ENCODE measurements at regions not wholly inside any gene's neighbourhood (a gene's known extent, or its start where the extent isn't known, plus 50 kb on each side); places are given as distances from the start of the nearest gene placed in this dataset.

DNA sequence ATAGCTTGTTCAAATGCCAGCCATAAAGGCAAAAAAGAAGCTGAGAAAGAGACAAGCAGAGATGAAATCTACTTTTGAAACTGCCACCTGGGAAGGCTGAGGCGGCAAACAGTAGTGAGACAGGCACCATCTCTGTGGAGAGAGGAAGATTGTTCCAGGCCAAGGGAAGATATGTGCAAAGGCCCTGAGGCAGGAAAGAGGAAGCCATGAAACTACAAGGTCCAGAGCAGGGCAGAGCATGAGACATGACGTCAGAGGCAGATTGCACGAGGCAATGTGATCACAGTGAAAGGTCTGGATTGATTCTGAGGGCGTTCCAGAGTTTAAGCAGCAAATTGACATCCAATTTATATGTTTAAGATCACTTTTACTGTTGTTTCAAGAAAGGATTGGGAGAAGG is 226.1 kb downstream of the QDPR start:
- intact Hi-C loops (cut with DNase I): no loop called here
- TF ChIP-seq, protein P1, sequence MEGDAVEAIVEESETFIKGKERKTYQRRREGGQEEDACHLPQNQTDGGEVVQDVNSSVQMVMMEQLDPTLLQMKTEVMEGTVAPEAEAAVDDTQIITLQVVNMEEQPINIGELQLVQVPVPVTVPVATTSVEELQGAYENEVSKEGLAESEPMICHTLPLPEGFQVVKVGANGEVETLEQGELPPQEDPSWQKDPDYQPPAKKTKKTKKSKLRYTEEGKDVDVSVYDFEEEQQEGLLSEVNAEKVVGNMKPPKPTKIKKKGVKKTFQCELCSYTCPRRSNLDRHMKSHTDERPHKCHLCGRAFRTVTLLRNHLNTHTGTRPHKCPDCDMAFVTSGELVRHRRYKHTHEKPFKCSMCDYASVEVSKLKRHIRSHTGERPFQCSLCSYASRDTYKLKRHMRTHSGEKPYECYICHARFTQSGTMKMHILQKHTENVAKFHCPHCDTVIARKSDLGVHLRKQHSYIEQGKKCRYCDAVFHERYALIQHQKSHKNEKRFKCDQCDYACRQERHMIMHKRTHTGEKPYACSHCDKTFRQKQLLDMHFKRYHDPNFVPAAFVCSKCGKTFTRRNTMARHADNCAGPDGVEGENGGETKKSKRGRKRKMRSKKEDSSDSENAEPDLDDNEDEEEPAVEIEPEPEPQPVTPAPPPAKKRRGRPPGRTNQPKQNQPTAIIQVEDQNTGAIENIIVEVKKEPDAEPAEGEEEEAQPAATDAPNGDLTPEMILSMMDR (IDR thresholded peaks at IDR 0.05): no peak
- H3K4me3 ChIP-seq: no peak overlapping the region
- DNase-seq (no peak), ATAC-seq (no peak)
- H3K9me3 ChIP-seq: no peaks in the 10 kb centered on the region
- no peaks in the 10 kb centered on the region for H3K4me1 ChIP-seq
- H3K27ac ChIP-seq: no peak overlapping the region
- H3K27me3 ChIP-seq: no peaks in the 10 kb centered on the region
- H3K36me3 ChIP-seq: no peaks in the 10 kb centered on the region

DNA sequence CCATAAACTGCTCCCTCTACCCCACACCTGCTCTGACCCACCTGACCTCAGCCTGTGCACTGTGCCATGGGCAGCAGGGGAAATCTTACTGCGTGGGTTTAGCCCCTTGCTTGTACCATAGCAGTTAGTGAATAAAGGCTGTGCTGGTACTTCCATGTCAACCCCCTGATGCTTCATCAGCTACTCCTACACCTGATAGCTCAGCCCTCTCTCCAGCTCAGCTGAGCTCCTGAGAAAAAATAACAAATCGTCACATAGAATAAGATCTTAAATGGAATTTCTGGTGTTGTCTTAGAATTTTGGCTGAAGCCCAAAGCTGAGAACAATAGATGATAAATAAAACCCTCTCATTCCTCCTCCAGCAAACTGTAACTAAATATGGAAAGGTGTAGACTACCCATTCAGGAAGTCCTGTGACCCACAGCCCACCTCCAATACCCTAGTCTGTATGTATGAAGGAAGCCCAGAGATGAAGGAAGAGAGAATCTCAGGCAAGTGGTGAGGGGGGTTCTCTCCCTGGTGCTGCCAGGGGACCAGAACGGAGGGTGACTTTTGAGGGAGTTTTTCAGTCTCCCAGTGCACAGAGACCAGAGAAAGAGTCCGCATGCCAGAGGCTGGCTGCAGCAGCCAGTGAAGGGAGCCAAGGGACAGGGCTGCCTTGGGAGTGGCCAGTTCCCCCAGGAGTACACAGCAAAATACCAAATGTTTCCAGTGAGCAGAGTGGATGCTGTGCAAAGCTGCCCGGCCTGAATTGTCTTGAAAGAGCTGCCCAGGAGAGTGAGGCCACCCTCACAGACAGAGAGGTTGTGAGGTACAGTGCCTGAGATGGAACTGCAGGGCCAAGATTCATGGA is 227.3 kb downstream of the QDPR start:
- H3K27ac ChIP-seq: no peak overlapping the region
- ATAC-seq (no peak), DNase-seq (no peak)
- no peak overlapping the region for H3K4me3 ChIP-seq
- H3K36me3 ChIP-seq: no peaks in the 10 kb centered on the region
- intact Hi-C loops (cut with DNase I): no loop called here
- no peaks in the 10 kb centered on the region for H3K27me3 ChIP-seq
- TF ChIP-seq, protein P1 (IDR thresholded peaks at IDR 0.05): no peak
- no peaks in the 10 kb centered on the region for H3K9me3 ChIP-seq
- H3K4me1 ChIP-seq: no peaks in the 10 kb centered on the region

DNA sequence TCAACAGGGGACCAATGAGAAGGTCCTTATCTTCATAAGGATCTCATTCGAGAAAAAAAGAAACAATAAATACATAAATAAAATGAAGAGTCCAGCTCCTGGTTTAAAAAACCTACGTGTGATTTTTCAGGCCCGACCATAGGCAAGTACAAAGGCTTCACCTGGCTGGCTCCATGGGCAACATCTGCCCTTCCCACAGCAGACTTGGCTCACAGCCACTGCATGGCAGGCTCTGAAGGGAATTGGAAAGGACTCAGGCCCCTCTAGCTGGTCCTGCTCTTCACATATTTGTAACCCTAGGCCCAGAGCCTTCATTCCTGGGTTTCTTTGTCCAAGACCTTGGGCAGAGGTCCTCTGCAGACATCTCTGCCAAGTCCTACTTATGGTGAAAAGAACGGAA is 228.1 kb downstream of the QDPR start:
- Histone ChIP-seq H3K4me1 (no peaks in the 10 kb centered on the region), H3K4me3 (no peak overlapping the region), H3K36me3 (no peaks in the 10 kb centered on the region), H3K27ac (no peak overlapping the region), H3K9me3 (no peaks in the 10 kb centered on the region), H3K27me3 (no peaks in the 10 kb centered on the region)
- ATAC-seq (no peak), DNase-seq (no peak)
- TF ChIP-seq, protein P1 (IDR thresholded peaks at IDR 0.05): no peak
- intact Hi-C loops (cut with DNase I): no loop called here

DNA sequence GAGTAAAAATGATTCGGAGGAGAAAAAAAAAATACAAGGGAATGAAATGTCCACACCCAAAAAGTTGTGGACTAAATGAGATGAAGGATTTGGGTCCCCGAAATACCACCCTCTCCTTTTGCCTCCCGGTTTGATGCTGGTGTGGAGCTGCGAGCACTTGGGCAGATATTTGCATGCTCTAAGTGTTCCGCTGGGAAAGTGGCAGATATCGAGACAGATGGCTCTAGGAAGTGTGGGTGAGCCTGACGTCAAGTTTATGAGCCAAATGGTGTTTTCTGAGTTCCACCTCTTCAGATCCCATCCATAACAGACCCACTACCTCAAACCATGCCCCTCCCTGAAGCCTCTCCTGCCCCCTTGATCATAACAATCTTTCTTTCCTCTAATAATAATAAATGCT is 228.6 kb downstream of the QDPR start:
- Histone ChIP-seq H3K36me3 (no peaks in the 10 kb centered on the region), H3K9me3 (no peaks in the 10 kb centered on the region), H3K27ac (no peak overlapping the region), H3K4me3 (no peak overlapping the region), H3K4me1 (no peaks in the 10 kb centered on the region), H3K27me3 (no peaks in the 10 kb centered on the region)
- TF ChIP-seq, protein P1 (IDR thresholded peaks at IDR 0.05): no peak
- ATAC-seq (no peak), DNase-seq (no peak)
- intact Hi-C loops (cut with DNase I): no loop called here

DNA sequence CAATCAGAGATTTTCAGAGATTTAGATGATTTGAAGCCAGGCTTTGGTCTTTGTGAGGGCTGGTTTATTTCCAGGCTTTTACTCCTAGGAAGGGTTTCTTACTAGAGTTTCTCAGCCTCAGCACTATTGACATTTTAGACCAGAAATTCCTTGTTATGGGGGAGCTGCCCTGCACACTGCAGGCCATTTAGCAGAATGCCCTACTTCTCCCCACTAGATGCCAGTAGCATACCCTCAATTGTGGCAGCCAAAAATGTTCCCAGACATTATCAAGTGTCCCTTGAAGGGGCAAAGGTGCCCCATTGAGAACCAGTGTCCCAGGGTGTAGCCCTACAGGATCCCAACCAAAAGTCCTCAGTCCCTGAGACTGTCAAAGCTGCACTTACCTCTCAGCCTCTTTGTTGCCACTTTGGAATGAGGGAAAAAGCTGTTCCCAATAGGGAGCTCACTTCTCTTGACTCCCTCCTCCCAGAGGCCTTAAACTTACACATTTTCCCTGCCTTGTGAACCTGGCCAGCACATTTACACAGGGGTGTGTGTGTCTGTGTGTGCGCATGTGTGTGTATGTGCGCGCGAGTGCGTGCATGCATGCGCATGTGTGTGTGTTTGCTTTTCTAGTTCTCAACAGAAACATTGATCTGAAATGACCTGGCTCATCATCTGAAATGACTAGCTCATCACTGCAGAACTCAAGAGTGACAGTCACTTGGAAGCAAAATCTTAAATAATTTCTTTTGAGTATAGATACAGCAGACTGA is 231.4 kb downstream of the QDPR start:
- H3K36me3 ChIP-seq: no peaks in the 10 kb centered on the region
- H3K4me1 ChIP-seq: no peaks in the 10 kb centered on the region
- no peaks in the 10 kb centered on the region for H3K27me3 ChIP-seq
- no peak overlapping the region for H3K27ac ChIP-seq
- H3K4me3 ChIP-seq: no peak overlapping the region
- intact Hi-C loops (cut with DNase I): no loop called here
- ATAC-seq: no peak
- TF ChIP-seq, protein P1 (IDR thresholded peaks at IDR 0.05): no peak
- DNase-seq: no peak
- no peaks in the 10 kb centered on the region for H3K9me3 ChIP-seq
